ENCODE measurements at regions not wholly inside any gene's neighbourhood (a gene's known extent, or its start where the extent isn't known, plus 50 kb on each side); places are given as distances from the start of the nearest gene placed in this dataset.

DNA sequence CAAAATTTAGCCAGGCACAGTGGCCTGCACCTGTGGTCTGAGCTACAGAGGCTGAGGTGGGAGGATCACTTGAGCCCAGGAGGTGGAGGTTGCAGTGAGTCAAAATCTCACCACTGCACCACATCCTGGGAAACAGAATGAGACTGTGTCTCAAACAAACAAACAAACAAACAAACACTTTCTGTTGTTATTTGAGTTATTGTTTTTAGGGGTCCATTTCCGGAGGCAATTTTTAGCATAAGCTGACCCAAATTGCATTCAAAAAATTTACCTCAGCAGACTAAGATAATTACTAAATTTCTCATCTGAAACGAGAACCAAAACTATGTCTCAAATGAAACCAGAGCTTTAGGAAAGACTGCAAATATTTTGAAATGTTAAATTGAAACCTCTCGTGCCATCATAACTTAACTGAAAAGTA is 1485.1 kb downstream of the EFNA5 start (continued):
- TF ChIP-seq, protein P1, sequence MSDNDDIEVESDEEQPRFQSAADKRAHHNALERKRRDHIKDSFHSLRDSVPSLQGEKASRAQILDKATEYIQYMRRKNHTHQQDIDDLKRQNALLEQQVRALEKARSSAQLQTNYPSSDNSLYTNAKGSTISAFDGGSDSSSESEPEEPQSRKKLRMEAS (IDR thresholded peaks at IDR 0.05), result no peak

DNA sequence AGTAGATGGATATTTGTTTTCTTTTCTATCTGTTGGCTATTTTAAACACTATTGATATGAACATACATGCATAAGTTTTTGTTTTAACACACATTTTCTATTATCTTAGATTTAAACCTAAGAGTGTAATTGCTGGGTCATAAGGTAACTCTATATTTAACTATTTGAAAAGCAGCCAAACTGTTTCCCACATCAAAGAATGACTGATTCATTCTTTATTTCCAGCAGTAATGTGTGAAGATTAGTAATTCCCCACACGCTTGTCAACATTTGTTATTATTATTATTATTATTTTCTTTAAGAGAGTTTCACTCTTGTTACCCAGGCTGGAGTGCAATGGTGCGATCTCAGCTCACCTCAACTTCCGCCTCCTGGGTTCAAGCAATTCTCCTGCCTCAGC is 1495.8 kb downstream of the EFNA5 start:
- Histone ChIP-seq H3K4me1 (ENCODE audit: control insufficient read depth in 4 of 4, insufficient read depth in 4 of 4, low read length in 3 of 4) (no peaks in the 10 kb centered on the region), H3K9ac (ENCODE audit: low read depth in 1 of 2, low read length in 2 of 2) (no peak overlapping the region), H3K36me3 (ENCODE audit: control insufficient read depth in 4 of 4, insufficient read depth in 3 of 4, low read depth in 1 of 4, low read length in 3 of 4) (no peaks in the 10 kb centered on the region), H3K27ac (ENCODE audit: low read depth in 1 of 2, low read length in 2 of 2) (no peak overlapping the region), H3K27me3 (ENCODE audit: control insufficient read depth in 4 of 4, insufficient read depth in 4 of 4, low read length in 3 of 4) (no peaks in the 10 kb centered on the region), H3K9me3 (ENCODE audit: control insufficient read depth in 4 of 4, low read length in 3 of 4) (no peaks in the 10 kb centered on the region), H3K4me3 (ENCODE audit: low read depth in 1 of 3, low read length in 3 of 3) (no peak overlapping the region)
- DNase-seq (ENCODE audit: low spot score), result no peak
- 83% methylated on average over 3 of the region's 3 CpGs for WGBS
- TF ChIP-seq JUND (IDR thresholded peaks at IDR 0.05) (no peak), FOXA1 (IDR thresholded peaks at IDR 0.05) (no peak), YY1 (IDR thresholded peaks at IDR 0.05) (no peak), TAF1 (conservative IDR thresholded peaks at IDR 0.05) (no peak), HNF4G (IDR thresholded peaks at IDR 0.05) (no peak), RAD21 (IDR thresholded peaks at IDR 0.05) (no peak), EGR1 (IDR thresholded peaks at IDR 0.05; ENCODE audit: low read depth in 2 of 2) (no peak), HNF4A (conservative IDR thresholded peaks at IDR 0.05) (no peak), FOXA2 (IDR thresholded peaks at IDR 0.05) (no peak), NR2F2 (IDR thresholded peaks at IDR 0.05) (no peak), GABPA (IDR thresholded peaks at IDR 0.05 in 1 of 2, conservative IDR thresholded peaks at IDR 0.05 in 1 of 2) (no peak)
- TF ChIP-seq, protein P2, sequence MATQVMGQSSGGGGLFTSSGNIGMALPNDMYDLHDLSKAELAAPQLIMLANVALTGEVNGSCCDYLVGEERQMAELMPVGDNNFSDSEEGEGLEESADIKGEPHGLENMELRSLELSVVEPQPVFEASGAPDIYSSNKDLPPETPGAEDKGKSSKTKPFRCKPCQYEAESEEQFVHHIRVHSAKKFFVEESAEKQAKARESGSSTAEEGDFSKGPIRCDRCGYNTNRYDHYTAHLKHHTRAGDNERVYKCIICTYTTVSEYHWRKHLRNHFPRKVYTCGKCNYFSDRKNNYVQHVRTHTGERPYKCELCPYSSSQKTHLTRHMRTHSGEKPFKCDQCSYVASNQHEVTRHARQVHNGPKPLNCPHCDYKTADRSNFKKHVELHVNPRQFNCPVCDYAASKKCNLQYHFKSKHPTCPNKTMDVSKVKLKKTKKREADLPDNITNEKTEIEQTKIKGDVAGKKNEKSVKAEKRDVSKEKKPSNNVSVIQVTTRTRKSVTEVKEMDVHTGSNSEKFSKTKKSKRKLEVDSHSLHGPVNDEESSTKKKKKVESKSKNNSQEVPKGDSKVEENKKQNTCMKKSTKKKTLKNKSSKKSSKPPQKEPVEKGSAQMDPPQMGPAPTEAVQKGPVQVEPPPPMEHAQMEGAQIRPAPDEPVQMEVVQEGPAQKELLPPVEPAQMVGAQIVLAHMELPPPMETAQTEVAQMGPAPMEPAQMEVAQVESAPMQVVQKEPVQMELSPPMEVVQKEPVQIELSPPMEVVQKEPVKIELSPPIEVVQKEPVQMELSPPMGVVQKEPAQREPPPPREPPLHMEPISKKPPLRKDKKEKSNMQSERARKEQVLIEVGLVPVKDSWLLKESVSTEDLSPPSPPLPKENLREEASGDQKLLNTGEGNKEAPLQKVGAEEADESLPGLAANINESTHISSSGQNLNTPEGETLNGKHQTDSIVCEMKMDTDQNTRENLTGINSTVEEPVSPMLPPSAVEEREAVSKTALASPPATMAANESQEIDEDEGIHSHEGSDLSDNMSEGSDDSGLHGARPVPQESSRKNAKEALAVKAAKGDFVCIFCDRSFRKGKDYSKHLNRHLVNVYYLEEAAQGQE (IDR thresholded peaks at IDR 0.05), result no peak
- TF ChIP-seq, protein P1 (IDR thresholded peaks at IDR 0.05), result no peak
- TF ChIP-seq, protein P3, sequence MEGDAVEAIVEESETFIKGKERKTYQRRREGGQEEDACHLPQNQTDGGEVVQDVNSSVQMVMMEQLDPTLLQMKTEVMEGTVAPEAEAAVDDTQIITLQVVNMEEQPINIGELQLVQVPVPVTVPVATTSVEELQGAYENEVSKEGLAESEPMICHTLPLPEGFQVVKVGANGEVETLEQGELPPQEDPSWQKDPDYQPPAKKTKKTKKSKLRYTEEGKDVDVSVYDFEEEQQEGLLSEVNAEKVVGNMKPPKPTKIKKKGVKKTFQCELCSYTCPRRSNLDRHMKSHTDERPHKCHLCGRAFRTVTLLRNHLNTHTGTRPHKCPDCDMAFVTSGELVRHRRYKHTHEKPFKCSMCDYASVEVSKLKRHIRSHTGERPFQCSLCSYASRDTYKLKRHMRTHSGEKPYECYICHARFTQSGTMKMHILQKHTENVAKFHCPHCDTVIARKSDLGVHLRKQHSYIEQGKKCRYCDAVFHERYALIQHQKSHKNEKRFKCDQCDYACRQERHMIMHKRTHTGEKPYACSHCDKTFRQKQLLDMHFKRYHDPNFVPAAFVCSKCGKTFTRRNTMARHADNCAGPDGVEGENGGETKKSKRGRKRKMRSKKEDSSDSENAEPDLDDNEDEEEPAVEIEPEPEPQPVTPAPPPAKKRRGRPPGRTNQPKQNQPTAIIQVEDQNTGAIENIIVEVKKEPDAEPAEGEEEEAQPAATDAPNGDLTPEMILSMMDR (IDR thresholded peaks at IDR 0.05; ENCODE audit: low read depth, low read length, missing input control), result no peak
- TF ChIP-seq, protein P4, sequence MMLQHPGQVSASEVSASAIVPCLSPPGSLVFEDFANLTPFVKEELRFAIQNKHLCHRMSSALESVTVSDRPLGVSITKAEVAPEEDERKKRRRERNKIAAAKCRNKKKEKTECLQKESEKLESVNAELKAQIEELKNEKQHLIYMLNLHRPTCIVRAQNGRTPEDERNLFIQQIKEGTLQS (IDR thresholded peaks at IDR 0.05), result no peak

Measured in liver (tissue), 8 donors.